ENCODE measurements at regions not wholly inside any gene's neighbourhood (a gene's known extent, or its start where the extent isn't known, plus 50 kb on each side); places are given as distances from the start of the nearest gene placed in this dataset.
"Not testable (repeated sequence)": the region's sequence is repeated elsewhere in the genome, so short reads cannot be mapped to it uniquely, and the experiment has no call there.

GRCh38 chr13:111648885-111649284 lies 328.4 kb downstream of the TEX29 start:
- DNase-seq: no peak

- no peak for DNase-seq
These were observed 330.2 kb downstream of the TEX29 start for GRCh38 chr13:111650626-111651025.

- no peak for DNase-seq
These were observed 332.2 kb downstream of the TEX29 start for GRCh38 chr13:111652676-111653075.

- no peak for DNase-seq
These were observed 334.1 kb downstream of the TEX29 start for GRCh38 chr13:111654531-111654930.

GRCh38 chr13:111656439-111656838 lies 336.0 kb downstream of the TEX29 start:
- no peak for DNase-seq

- no peak for DNase-seq
These were observed 336.6 kb downstream of the TEX29 start for GRCh38 chr13:111657013-111657412.

GRCh38 chr13:111658145-111659100 lies 338.0 kb downstream of the TEX29 start:
- DNase-seq: no peak

- no peak for DNase-seq
These were observed 338.9 kb downstream of the TEX29 start for GRCh38 chr13:111659219-111659775.

- no peak for DNase-seq
These were observed 339.4 kb downstream of the TEX29 start for GRCh38 chr13:111659842-111660241.

GRCh38 chr13:111661052-111661451 lies 340.6 kb downstream of the TEX29 start:
- DNase-seq: no peak

- DNase-seq: no peak
These were observed 341.3 kb downstream of the TEX29 start for GRCh38 chr13:111661776-111662175.

- DNase-seq: no peak
These were observed 342.0 kb downstream of the TEX29 start for GRCh38 chr13:111662451-111662850.

- no peak for DNase-seq
These were observed 342.5 kb downstream of the TEX29 start for GRCh38 chr13:111662895-111663294.

GRCh38 chr13:111663505-111663904 lies 343.1 kb downstream of the TEX29 start:
- DNase-seq: no peak

- DNase-seq: no peak
These were observed 343.5 kb downstream of the TEX29 start for GRCh38 chr13:111663953-111664421.

GRCh38 chr13:111664696-111665095 lies 344.3 kb downstream of the TEX29 start:
- DNase-seq: no peak

GRCh38 chr13:111665691-111666095 lies 345.3 kb downstream of the TEX29 start:
- no peak for DNase-seq

GRCh38 chr13:111666164-111666776 lies 345.8 kb downstream of the TEX29 start:
- DNase-seq: no peak

GRCh38 chr13:111667757-111668156 lies 347.3 kb downstream of the TEX29 start:
- no peak for DNase-seq

GRCh38 chr13:111668451-111668850 lies 348.0 kb downstream of the TEX29 start:
- DNase-seq: no peak

- DNase-seq: not testable (repeated sequence)
These were observed 351.8 kb downstream of the TEX29 start for GRCh38 chr13:111672198-111672597.

- not testable (repeated sequence) for DNase-seq
These were observed 357.9 kb downstream of the TEX29 start for GRCh38 chr13:111678120-111678882.

- DNase-seq: not testable (repeated sequence)
These were observed 359.2 kb downstream of the TEX29 start for GRCh38 chr13:111679645-111680044.
